HCT116 (cell line): ENCODE measurements at regions not wholly inside any gene's neighbourhood (a gene's known extent, or its start where the extent isn't known, plus 50 kb on each side); places are given as distances from the start of the nearest gene placed in this dataset.

Experiments used
- EGR1 ChIP-seq: IDR thresholded peaks from 2 replicates; pipeline ENCODE4 v1.6.1; 2012; ENCODE audit warnings: low read depth
- TF ChIP-seq, protein P1 (sequence below): IDR thresholded peaks from 2 replicates; pipeline ENCODE4 v1.6.1; 2012; ENCODE audit warnings: low read depth
- TF ChIP-seq, protein P2 (sequence below), 3 experiments: fragments of 200-600 bp in 1 of 3; sonication (generic) in 1 of 3; IDR thresholded peaks in 2 of 3; conservative IDR thresholded peaks in 1 of 3; 2 replicates each; pipeline ENCODE4 v1.5.1; 2012 to 2017; ENCODE audit warnings: low read depth in 2 of 3, low read length in 2 of 3, antibody characterized with exemption in 1 of 3, borderline replicate concordance in 1 of 3, control low read depth in 1 of 3, mild to moderate bottlenecking in 1 of 3, mixed read lengths in 1 of 3, mixed run types in 1 of 3, moderate library complexity in 1 of 3; ENCODE audit not compliant: insufficient read depth in 1 of 3
- TF ChIP-seq, protein P3 (sequence below): IDR thresholded peaks from 2 replicates; pipeline ENCODE4 v1.6.1; 2012

DNA sequence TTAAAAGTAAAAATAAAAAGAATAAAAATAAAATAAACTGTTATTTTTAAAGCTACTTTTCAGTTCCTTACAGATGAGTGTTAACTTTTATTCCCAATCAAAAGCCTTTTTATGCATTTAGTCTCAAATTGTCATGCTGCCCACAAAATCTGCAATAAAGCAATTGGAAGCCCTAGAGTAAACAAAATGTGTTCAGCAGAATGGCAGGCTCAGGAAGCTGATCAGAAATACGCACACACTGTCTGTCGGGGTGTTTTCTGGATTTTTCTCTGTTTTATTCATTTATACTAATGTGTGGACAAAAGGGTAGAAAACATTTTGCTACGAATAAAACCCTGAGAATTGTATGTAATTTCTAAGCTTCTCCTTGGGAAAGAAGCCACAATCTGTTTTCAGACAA is 162.8 kb downstream of the RCN1 start:
- TF ChIP-seq, protein P1, sequence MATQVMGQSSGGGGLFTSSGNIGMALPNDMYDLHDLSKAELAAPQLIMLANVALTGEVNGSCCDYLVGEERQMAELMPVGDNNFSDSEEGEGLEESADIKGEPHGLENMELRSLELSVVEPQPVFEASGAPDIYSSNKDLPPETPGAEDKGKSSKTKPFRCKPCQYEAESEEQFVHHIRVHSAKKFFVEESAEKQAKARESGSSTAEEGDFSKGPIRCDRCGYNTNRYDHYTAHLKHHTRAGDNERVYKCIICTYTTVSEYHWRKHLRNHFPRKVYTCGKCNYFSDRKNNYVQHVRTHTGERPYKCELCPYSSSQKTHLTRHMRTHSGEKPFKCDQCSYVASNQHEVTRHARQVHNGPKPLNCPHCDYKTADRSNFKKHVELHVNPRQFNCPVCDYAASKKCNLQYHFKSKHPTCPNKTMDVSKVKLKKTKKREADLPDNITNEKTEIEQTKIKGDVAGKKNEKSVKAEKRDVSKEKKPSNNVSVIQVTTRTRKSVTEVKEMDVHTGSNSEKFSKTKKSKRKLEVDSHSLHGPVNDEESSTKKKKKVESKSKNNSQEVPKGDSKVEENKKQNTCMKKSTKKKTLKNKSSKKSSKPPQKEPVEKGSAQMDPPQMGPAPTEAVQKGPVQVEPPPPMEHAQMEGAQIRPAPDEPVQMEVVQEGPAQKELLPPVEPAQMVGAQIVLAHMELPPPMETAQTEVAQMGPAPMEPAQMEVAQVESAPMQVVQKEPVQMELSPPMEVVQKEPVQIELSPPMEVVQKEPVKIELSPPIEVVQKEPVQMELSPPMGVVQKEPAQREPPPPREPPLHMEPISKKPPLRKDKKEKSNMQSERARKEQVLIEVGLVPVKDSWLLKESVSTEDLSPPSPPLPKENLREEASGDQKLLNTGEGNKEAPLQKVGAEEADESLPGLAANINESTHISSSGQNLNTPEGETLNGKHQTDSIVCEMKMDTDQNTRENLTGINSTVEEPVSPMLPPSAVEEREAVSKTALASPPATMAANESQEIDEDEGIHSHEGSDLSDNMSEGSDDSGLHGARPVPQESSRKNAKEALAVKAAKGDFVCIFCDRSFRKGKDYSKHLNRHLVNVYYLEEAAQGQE: no peak
- TF ChIP-seq EGR1: no peak
- TF ChIP-seq, protein P2, sequence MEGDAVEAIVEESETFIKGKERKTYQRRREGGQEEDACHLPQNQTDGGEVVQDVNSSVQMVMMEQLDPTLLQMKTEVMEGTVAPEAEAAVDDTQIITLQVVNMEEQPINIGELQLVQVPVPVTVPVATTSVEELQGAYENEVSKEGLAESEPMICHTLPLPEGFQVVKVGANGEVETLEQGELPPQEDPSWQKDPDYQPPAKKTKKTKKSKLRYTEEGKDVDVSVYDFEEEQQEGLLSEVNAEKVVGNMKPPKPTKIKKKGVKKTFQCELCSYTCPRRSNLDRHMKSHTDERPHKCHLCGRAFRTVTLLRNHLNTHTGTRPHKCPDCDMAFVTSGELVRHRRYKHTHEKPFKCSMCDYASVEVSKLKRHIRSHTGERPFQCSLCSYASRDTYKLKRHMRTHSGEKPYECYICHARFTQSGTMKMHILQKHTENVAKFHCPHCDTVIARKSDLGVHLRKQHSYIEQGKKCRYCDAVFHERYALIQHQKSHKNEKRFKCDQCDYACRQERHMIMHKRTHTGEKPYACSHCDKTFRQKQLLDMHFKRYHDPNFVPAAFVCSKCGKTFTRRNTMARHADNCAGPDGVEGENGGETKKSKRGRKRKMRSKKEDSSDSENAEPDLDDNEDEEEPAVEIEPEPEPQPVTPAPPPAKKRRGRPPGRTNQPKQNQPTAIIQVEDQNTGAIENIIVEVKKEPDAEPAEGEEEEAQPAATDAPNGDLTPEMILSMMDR (IDR thresholded peaks at IDR 0.05 in 2 of 3, conservative IDR thresholded peaks at IDR 0.05 in 1 of 3; ENCODE audit: borderline replicate concordance in 1 of 3, insufficient read depth in 1 of 3, low read depth in 2 of 3, low read length in 2 of 3): no peak
- TF ChIP-seq, protein P3, sequence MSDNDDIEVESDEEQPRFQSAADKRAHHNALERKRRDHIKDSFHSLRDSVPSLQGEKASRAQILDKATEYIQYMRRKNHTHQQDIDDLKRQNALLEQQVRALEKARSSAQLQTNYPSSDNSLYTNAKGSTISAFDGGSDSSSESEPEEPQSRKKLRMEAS: no peak
